NCI-H2227 (cell line): ENCODE measurements at regions not wholly inside any gene's neighbourhood (a gene's known extent, or its start where the extent isn't known, plus 50 kb on each side); places are given as distances from the start of the nearest gene placed in this dataset.
"Not testable (repeated sequence)": the region's sequence is repeated elsewhere in the genome, so short reads cannot be mapped to it uniquely, and the experiment has no call there.

Experiments
- DNase-seq: peaks from one replicate; lab custom pipeline; 2025; ENCODE audit not compliant: unreplicated experiment; lab: John Stamatoyannopoulos, UW

DNA sequence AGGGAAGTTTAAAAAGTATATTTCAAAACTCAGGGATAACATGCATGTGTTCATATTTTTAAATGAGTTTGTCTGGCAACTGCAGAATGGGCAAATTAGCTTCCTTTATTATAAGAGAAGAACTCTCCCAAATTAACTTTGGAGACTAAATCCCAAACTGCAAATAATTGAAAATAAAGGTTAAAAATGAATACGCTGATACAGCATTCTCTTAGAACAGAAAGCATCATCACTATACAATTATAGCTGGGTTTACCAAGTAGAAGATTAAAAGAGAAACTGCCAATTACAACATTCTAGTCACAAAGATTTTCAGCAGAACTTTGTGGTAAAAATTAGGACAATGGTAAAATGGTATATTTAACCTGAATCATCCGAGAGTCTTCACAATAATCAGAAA, 73.3 kb downstream of the OLFM4 start:
- no peak for DNase-seq

DNA sequence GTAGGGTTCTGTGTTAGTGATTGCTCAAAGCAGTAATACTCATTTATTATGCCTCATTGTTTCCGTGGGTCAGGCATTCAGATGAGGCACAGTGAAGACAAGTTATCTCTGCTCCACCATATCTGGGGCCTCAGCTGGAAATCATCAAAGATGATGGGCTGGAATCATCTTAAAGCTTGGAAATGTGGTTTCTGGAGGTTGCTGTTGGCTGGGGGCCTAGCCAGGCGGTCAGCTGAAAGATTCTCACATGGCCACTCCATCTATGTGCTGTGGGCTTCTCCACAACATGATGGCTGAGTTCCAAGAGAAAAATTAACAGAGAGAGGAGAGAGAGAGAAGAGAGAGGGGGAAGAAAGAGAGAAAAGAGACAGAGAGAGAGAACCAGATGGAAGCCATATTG, 75.5 kb downstream of the OLFM4 start:
- DNase-seq = no peak

DNA sequence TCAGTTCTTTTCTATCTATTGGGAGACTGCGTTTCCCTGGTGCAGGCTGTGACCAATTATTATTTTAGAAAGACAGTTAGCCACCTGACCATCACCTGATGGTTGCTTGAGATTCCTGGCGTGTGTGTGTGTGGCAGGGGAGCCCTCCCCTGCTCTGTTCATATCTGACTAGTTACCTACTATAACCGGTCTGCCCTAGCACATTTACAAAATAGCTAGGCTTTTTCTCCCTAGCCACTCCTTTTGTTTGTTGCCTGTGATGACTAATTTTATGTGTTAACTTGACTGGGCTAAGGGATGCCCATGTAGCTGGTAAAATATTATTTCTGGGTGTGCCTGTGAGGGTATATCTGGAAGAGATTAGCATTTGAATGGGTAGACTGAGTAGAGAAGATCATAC, 76.9 kb downstream of the OLFM4 start:
- DNase-seq = no peak

DNA sequence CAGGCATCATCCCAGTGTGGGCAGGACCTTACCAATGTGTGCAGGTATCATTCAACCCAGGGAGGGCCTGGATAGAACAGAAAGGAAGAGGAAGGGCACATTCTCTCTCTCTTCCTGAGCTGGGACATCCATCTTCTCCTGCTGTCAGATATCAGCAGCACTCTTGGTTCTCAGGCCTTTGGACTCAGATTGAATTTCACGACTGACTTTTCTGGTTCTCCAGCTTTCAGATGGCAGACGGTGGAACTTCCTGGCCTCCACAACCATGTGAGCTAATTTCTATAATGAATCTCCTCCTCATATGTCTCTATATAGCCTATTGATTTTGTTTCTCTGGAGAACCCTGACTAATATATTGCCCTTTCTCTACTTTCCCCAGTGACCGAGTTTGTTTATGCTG, 77.3 kb downstream of the OLFM4 start:
- DNase-seq = no peak

DNA sequence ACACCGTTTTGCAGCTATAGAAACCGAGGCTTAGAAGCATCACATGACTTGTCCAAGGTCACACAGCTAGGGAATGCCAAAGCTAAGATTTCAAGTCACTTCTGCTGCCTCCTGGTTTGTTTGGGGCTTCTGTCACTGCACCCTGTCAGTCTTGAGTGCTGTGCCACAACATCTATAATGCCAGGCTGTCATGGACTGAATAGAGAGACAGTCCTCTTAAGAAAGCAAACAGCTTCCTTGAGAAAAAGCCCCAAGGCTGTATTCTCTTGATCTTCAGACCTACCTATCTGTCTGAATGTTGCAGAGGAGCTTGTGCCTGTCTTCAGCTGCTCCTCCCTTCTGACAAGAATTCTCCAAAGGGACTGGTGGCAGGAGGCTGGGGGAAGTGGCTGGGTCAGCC, 81.6 kb downstream of the OLFM4 start:
- no peak for DNase-seq

DNA sequence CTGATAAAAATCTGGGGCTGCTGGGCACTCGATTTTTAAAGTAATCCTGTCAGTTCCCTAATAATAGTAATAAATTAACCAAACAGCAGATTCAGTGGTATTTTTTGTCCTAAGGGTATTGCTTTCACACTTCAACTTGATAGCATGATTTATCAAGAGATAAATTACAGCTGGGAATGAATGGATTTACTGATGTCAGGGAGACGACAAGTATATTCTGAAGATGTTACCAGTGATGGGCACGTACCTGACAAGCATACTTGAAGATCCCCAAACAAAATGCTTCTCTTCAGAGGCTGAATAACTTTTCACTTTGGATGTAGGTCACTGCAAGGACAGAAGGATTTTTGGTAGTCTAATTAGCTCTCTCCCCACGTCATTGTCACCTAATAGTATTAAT, 82.0 kb downstream of the OLFM4 start:
- no peak for DNase-seq

DNA sequence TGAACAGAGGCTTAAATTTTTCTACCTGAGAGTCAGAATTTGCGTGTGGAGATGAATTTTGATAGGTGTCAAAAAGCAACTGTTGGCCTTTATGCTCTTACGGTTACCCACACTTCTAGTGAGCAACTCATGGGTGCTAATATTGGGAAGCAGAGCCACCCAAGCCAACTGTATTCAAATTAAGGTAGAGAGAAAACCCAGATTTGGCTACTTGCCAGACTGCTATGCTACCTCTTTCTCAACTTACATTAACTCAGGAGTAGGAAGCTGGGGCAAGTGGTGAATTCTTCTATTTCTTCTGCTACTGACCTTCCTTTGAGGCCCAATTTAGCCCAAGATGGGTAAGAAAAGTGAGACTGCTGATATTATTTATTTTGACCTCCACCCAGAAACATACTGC, 83.9 kb downstream of the OLFM4 start:
- DNase-seq = no peak

DNA sequence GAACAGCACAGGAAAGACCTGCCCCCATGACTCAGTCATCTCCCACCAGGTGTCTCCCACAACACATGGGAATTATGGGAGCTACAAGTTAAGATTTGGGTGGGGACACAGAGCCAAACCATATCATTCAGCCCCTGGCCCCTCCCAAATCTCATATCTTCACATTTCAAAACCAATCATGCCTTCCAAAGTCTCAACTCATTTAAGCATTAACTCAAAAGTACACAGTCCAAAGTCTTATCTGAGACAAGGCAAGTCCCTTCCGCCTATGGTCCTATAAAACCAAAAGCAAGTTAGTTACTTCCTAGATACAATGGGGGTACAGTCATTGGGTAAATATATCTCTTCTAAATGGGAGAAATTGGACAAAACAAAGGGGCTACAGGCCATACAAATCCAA, 88.4 kb downstream of the OLFM4 start:
- DNase-seq = not testable (repeated sequence)

DNA sequence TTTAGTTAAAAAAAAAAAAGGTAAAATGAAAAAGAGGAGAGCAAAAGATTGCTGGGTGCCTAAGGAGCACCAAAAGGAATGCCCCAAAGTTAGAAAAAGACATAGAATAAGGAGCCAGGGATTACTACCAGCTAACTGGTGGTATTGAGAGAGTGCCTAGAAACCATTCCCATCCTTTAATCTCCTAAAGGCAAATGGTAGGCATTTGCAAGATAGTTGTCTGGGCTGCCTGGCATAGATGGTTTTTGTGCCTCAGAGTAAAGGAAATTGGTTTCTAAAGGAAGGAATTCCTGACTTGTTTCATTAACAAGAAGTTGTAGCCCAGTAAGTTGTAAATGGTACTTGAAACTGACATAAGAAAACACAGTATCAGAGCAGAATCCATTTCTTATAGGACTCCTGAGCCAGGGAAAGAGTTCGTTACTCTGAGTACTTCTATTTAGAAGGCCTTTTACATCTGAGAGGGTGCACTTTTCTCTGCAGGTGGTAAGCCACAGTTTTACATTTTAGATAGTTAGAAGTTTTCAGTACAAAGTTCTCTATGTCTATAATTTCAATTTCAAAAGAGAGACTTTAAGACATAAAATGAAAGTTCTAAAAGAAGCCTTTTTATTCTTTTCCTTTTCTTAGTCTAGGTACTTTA, 92.6 kb downstream of the OLFM4 start:
- peak; percentile 8 for DNase-seq

DNA sequence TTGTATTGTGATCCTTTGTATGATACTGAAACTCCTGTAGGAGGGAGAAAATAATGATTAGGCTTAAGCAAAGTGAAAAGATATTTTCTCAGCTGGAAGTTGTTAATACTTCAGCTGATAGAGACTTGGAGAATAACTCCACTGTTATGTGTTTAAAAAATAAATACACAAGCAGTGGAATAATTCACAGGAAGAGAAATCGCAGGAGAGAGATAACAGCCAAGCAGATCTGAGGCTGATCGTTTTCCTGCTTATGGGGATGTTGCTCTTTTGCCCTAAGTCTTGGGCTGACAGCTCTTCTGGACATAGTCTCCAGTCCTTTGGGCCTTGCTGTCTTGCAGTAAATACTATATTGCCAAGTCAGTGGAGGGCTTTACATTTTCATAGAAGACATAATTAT, 93.3 kb downstream of the OLFM4 start:
- peak; percentile 8 for DNase-seq

DNA sequence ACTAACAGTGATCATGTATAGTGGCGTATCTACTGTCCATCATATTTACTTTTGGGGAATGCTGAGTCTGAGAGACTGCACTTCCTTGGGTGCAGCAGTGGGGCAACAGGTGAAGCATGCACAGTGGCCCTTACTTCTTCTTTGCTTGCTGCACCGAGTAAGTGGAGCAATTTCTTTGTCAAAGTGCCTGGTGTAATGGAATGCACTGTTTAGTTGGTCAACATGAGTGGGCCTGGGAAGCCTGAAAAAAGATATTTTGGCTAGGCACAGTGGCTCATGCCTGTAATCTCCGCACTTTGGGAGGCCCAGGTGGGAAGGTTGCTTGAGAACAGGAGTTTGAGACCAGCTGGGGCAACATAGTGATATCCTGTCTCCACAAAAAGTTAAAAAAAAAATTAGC, 94.9 kb downstream of the OLFM4 start:
- DNase-seq = no peak

DNA sequence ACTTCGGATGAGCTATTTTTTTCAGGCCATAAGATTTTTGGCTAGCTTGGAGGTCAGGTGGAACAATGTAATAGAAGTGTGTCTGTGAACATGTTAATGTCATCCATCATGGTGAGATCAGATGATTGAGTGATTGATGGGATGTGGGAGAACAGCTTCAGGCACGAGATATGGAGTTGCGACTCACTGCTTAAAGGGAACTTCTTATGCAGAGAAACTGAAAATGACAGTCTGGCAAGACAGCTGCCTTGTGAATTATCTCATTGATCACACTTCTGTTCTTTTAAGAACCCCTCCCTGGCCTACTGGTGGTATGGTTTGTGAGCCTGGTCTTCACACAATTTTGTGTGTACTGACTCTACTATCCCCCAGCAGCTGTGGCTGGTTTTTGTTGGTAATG, 96.0 kb downstream of the OLFM4 start:
- DNase-seq = no peak

DNA sequence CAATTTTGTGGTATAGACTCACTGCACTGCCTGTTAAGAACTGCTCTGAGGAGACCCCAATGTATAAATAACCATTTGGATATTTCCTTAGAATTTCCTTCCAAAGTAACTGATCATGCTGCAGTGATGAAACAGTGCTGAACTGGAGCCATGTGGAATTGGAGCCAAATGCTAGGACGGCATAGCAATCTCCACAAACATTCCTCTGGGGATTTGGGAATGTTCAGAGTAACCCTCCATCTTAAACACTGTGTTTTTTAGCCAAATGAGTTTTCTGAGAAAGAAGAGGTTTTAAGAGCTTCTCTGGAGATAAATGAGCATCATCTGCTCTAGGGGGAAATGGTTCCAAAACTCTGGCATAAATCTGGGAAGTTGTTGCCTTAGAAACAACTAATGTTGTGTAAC, 98.2 kb downstream of the OLFM4 start:
- no peak for DNase-seq

DNA sequence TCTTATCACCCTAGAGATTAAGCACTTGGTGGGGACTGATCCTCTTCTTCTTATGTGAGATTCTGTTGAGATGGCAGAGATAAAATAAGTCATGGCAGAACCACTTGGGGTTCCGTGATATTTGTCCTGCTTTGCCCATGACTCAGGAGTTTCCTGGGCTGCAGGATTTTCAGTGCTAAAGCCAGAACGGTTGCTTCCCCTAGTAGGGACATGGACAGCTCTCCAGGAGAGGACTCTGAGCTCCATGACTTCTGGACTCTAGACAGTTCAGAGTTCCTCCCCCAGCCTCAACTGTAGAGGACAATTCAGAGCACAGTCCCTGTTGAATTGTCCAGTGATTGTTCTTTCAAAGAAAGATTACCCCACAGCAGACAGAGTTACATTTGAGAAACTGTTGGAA, 98.8 kb downstream of the OLFM4 start:
- DNase-seq = no peak

DNA sequence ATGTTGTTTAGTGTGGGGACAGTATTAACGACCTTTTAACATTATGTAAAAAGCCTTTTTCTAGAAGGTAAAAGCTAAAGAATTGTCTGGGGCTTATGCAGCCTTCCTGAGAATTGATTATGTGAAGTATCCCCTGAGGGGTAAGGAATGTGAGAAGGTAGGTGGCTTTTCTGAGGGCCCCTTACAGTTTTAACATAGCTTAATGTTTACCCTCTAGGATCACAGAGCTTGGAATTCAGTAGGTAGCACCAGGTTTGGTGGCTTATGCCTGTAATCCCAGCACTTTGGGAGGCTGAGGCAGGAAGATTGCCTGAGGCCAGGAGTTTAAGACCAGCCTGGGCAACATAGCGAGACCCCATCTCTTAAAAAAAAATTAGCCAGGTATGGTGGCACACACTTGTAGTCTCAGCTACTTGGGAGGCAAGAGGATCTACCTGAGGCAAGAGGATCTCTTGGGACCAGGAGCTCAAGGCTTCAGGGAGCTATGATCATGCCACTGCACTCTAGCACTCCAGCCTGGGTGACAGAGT, 101.3 kb downstream of the OLFM4 start:
- DNase-seq = no peak

DNA sequence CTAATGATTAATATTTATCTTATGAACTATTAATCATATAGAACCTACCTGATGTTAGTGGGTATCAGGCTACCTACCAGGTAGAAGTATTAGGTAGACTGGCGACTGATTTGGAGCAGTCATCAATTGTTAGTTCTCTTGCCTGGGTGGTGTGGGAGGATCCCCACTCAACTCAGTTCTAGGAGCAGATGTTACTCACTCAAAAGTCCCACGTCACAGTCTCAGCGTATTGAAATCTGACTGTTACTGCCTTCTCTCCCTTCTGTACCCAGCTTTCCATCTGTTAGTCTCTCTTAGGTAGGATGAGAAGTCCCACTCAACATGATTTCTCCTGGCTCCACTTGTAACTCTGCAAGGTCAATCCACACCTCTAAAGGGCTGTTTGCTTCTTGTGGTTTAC, 102.7 kb downstream of the OLFM4 start:
- no peak for DNase-seq

DNA sequence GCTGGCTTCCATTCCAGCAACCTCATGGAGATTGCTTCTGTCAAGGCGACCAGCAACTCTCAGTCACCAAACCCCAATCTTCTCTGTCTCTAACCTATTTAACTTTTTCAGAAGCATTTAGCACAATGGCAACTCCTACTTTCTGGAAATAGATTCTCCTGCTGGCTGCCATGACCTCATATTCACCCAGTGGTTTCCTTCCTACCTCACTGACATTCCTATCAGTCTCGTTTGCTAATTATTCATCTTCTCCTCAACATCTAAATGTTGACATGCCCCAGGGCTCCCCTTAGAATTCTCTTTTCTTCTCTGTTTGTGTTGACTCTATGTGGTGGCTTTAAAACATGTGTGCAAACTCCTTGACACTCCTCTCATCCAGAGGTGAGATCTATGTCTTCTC, 106.7 kb downstream of the OLFM4 start:
- no peak for DNase-seq

DNA sequence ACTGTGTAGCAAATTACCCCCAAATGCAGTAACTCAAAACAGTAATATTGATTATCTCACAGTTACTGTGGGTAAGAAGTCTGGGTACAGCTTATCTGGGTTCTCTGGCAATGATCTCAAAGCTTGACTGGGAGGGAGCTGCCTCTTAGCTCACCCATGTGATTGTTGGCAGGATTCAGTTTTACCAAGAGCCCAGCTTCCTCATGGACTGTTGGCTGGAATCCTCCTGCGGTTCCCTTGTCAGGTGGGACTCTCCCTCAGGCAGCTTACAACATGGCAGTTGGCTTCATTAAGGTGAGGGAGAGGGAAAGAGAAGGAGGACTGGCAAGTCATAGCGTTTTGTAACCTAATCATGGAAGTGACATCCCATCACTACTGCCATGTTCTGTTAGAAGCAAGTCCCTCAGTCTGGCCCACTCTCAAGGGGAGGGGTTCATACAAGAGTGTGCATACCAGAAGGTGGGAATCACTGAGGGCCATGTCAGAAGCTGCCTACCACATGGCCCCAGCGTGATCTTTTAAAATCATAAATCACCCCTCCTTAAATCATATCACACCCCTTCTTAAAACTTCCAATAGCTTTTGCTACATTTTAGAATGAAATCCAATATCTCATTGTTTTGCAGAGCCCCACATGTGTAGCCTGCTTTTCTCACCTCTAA, 108.1 kb downstream of the OLFM4 start:
- DNase-seq = no peak

DNA sequence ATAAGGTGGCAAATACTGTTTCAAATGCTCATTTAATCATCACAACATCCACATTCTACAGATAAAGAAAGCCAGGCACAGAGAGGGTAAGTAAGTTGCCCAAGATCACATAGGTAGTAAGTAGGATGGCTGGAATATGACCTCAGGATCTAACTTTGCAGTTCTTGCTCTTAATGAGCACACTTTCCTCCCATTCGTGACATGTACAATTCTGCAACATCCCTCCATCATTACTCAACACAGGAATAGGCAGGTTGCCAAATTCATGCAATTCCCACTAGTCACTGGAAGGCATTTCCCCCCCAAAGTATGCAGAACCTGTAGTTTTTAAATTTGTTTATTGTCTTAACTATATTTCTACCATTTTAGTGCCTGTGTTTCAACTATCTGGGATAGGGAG, 109.2 kb downstream of the OLFM4 start:
- no peak for DNase-seq

DNA sequence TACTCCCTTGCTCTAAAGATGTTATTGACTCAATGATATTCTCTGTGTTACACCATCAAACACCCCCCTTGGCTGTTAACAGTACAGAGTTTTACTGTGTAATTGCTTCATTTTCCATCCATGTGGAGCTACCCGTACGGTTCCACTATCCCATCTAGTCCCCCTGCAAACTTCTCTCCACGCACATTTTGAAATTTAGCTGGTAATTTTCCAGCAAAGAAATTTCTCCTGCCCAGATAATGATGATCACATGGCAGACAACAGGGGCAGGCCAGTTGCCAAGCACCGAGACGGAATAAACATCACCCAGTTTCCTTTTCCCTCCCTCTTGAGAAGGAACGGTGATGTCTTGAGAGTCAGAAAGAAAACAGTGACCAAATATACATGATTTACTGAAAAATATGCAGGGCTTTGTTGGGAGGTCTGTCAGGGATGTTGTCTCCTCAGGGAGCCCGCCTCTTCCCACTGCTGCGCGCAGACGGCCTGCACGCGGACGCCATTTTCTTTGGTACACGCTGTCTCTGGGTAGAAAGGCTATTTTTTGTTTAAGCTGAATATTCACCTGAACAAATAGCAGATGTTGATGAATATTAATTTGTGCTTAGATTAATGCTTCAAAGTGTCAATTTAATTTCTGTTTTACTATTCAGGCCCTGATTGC, 109.9 kb downstream of the OLFM4 start:
- peak; percentile 19 for DNase-seq

DNA sequence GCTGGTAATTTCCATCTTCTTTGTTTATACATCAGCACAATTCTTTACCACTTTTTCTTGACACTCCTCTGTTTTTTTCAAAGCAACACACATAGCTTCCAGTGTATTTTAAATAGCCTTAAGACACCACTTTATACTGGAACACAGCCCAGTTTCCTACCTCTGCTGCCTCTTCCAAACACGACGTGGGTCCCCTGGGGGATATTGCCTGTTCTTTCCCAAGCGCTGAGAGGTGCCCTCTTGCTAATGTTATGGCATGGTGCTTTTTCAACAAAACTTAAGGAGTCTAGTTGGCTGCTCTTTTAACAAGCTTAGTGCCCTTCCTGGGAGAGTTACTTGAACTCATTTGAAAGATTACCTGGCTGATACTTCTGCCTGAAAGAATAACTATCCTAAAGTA, 112.7 kb downstream of the OLFM4 start:
- no peak for DNase-seq

DNA sequence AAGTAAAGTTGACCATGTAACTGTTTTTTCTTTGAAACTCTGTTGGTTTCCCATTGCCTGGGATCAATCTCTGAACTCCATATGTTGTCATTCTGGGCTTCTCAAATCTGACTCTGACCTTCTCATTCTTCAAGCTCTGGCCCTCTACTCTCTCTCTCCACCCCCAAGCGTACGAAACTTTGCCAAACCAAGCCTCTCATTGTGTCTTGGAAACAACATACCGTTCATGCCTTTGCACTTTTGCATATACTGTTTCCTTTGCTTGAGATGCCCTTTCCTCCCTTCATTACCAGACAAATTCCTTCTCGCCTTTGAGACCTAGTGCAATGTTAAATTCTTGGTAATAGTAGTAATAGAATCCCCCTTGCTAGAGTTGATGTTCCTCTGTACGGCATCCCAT, 113.7 kb downstream of the OLFM4 start:
- no peak for DNase-seq
